ENCODE measurements at regions not wholly inside any gene's neighbourhood (a gene's known extent, or its start where the extent isn't known, plus 50 kb on each side); places are given as distances from the start of the nearest gene placed in this dataset.
A peak's percentile ranks its signal among the peaks of the same experiment; 100 is the strongest.

DNA sequence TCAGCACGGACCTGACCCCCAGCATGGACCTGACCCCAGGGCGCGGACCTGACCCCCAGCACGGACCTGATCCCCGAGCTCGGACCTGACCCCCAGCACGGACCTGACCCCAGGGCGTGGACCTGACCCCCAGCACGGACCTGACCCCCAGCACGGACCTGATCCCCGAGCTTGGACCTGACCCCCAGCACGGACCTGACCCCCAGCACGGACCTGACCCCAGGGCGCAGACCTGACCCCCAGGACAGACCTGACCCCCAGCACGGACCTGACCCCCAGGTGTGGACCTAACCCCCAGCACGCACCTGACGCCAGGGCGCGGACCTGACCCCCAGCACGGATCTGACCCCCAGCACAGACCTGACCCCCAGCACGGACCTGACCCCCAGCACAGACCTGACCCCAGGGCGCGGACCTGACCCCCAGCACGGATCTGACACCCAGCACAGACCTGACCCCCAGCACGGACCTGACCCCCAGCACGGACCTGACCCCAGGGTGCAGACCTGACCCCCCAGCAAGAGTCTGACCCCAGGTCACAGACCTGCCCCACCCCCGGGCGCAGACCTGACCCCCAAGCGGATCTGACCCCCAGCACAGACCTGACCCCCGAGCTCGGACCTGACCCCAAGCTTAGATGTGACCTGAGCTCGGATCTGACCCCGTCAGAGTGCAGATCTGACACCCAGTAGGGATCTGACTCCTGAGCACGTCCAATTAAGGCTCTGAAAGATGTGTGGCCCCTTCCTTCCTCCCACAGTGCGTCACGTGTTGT is 98.7 kb downstream of the C16orf95 start:
- H3K9me3 ChIP-seq (replicated peaks in 1 of 2; ENCODE audit: control insufficient read depth in 2 of 2, insufficient read depth in 1 of 2, low read depth in 1 of 2, low read length in 2 of 2): peaks cover 0 to 5% of the 10 kb centered on the region in 2 donors
- H3K79me1 ChIP-seq (ENCODE audit: low read depth, low read length): no peaks in the 10 kb centered on the region
- H4K8ac ChIP-seq (ENCODE audit: low read depth, low read length): no peak overlapping the region
- no peak overlapping the region for H2BK12ac ChIP-seq (ENCODE audit: low read length)
- no peak overlapping the region for H2BK5ac ChIP-seq (ENCODE audit: low read length)
- no peak overlapping the region for H2BK120ac ChIP-seq (ENCODE audit: low read depth, low read length)
- H3K4me3 ChIP-seq (ENCODE audit: low read length in 2 of 2): no peak overlapping the region
- no peak overlapping the region for H3K4ac ChIP-seq (ENCODE audit: low read length)
- no peak for DNase-seq (ENCODE audit: low spot score)
- H3K27ac ChIP-seq (replicated peaks; ENCODE audit: low read length): no peak overlapping the region
- H2AK5ac ChIP-seq (ENCODE audit: low read depth, low read length): no peak overlapping the region
- H2BK15ac ChIP-seq (ENCODE audit: low read length): no peak overlapping the region
- no peak overlapping the region for H3K18ac ChIP-seq (ENCODE audit: low read length)
- H3K14ac ChIP-seq (ENCODE audit: low read length): no peak overlapping the region
- no peak overlapping the region for H4K91ac ChIP-seq (ENCODE audit: low read depth, low read length, poor library complexity)
- peaks cover 0 to 2% (median 0%) of the 10 kb centered on the region in 3 experiments for H3K27me3 ChIP-seq (ENCODE audit: control insufficient read depth in 3 of 3, insufficient read depth in 3 of 3, low read depth in 1 of 3, low read length in 3 of 3)
- peak overlapping the region; percentile 3 for H3K9ac ChIP-seq (ENCODE audit: low read depth, low read length, poor library complexity)
- no peak overlapping the region for H3K4me2 ChIP-seq (ENCODE audit: insufficient read depth, low read length, poor library complexity, severe bottlenecking)
- H3K23ac ChIP-seq (ENCODE audit: low read depth, low read length, poor library complexity): no peak overlapping the region
- H3K36me3 ChIP-seq (replicated peaks in 1 of 2; ENCODE audit: control insufficient read depth in 2 of 2, insufficient read depth in 2 of 2, low read length in 2 of 2): no peaks in the 10 kb centered on the region
- H2AFZ ChIP-seq (ENCODE audit: low read length): no peak overlapping the region
- no peaks in the 10 kb centered on the region for H3K4me1 ChIP-seq (ENCODE audit: control insufficient read depth in 2 of 2, insufficient read depth in 1 of 2, low read depth in 1 of 2, low read length in 2 of 2)
- no CpG with 5 or more reads among the region's 36 CpGs for whole genome bisulfite sequencing, 2 donors (ENCODE audit: extremely low coverage in 2 of 2, insufficient read length in 2 of 2, insufficient replicate concordance in 1 of 2)

DNA sequence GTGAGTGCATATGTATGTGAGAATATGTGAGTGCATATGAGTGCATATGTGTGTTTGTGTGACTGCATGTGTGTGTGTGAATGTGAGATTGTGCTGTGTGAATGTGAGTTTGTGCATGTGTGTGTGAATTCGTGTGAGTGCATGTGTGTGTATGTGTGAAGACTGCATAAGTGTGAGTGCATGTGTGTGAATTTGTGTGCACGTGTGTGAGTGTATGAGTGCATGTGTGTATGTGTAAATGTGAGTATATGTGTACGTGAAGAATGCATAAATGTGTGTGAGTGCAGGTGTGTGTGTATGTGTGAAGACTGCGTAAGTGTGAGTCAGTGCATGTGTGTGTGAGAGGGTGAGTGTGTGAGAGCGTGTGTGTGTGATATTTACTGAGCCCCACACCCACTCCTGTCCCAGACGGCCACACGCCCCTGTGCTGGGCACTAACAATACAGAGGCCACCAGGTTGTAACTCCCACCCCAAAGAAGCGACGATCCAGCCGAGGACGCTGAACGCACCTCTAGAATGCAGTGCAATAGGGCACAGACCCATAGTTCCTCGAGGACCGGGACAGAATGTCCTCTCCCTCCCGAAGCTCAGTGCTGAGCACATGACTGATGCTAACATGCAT is 97.8 kb downstream of the C16orf95 start:
- Histone ChIP-seq H3K36me3 (replicated peaks in 1 of 2; ENCODE audit: control insufficient read depth in 2 of 2, insufficient read depth in 2 of 2, low read length in 2 of 2) (no peaks in the 10 kb centered on the region), H3K4me1 (ENCODE audit: control insufficient read depth in 2 of 2, insufficient read depth in 1 of 2, low read depth in 1 of 2, low read length in 2 of 2) (no peaks in the 10 kb centered on the region), H3K4me3 (ENCODE audit: low read length in 2 of 2) (peak overlapping the region in 1 of 2 donors; percentile 7), H3K9ac (ENCODE audit: low read depth, low read length, poor library complexity) (peak overlapping the region; percentile 54), H2BK15ac (ENCODE audit: low read length) (no peak overlapping the region), H3K9me3 (replicated peaks in 1 of 2; ENCODE audit: control insufficient read depth in 2 of 2, insufficient read depth in 1 of 2, low read depth in 1 of 2, low read length in 2 of 2) (peaks cover 0 to 5% of the 10 kb centered on the region in 2 donors), H3K14ac (ENCODE audit: low read length) (no peak overlapping the region), H3K27ac (replicated peaks; ENCODE audit: low read length) (no peak overlapping the region), H3K23ac (ENCODE audit: low read depth, low read length, poor library complexity) (no peak overlapping the region), H4K91ac (ENCODE audit: low read depth, low read length, poor library complexity) (peak overlapping the region; percentile 17), H2BK120ac (ENCODE audit: low read depth, low read length) (no peak overlapping the region), H3K18ac (ENCODE audit: low read length) (no peak overlapping the region), H2BK12ac (ENCODE audit: low read length) (no peak overlapping the region), H3K4me2 (ENCODE audit: insufficient read depth, low read length, poor library complexity, severe bottlenecking) (no peak overlapping the region), H3K79me1 (ENCODE audit: low read depth, low read length) (no peaks in the 10 kb centered on the region), H3K27me3 (ENCODE audit: control insufficient read depth in 3 of 3, insufficient read depth in 3 of 3, low read depth in 1 of 3, low read length in 3 of 3) (peaks cover 0 to 2% (median under 1%) of the 10 kb centered on the region in 3 experiments), H3K4ac (ENCODE audit: low read length) (no peak overlapping the region), H2AFZ (ENCODE audit: low read length) (no peak overlapping the region), H4K8ac (ENCODE audit: low read depth, low read length) (no peak overlapping the region), H2AK5ac (ENCODE audit: low read depth, low read length) (no peak overlapping the region), H2BK5ac (ENCODE audit: low read length) (no peak overlapping the region)
- no peak for DNase-seq (ENCODE audit: low spot score)
- 100% methylated on average over 2 of the region's 15 CpGs; no CpG with 5 or more reads in 1 of the 2 donors for WGBS, 2 donors (ENCODE audit: extremely low coverage in 2 of 2, insufficient read length in 2 of 2, insufficient replicate concordance in 1 of 2)

DNA sequence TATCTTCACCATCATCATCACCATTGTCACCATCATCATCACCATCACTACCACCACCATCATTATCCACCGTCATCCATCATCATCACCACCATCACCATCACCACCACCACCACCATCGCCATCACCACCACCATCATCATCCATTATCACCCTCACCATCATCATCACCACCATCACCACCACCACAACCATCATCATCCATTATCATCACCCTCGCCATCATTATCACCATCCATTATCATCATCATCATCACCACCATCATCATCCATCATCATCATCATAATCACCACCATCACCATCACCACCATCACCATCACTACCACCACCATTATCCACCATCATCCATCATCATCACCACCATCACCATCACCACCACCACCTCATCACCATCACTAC is 95.6 kb downstream of the C16orf95 start:
- DNase-seq (ENCODE audit: low spot score): no peak

DNA sequence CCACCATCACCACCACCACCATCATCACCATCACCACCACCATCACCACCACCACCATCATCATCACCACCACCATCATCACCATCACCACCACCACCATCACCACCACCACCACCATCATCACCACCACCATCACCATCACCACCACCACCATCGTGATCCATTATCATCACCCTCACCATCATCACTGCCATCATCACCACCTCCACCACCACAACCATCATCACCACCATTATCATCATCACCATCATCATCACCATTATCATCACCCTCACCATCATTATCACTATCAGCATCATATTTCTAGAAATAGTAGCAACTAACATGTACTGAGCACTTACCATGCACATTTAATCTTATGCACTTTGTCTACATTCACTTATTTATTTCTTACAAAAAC is 94.9 kb downstream of the C16orf95 start:
- Histone ChIP-seq H3K4ac (ENCODE audit: low read length) (no peak overlapping the region), H2BK5ac (ENCODE audit: low read length) (no peak overlapping the region), H3K9ac (ENCODE audit: low read depth, low read length, poor library complexity) (peak overlapping the region; percentile 51), H3K27ac (replicated peaks; ENCODE audit: low read length) (no peak overlapping the region), H2BK15ac (ENCODE audit: low read length) (no peak overlapping the region), H3K14ac (ENCODE audit: low read length) (no peak overlapping the region), H3K4me3 (ENCODE audit: low read length in 2 of 2) (no peak overlapping the region), H2BK120ac (ENCODE audit: low read depth, low read length) (no peak overlapping the region), H3K27me3 (ENCODE audit: control insufficient read depth in 3 of 3, insufficient read depth in 3 of 3, low read depth in 1 of 3, low read length in 3 of 3) (peaks cover 0 to 3% (median 2%) of the 10 kb centered on the region in 3 experiments), H4K91ac (ENCODE audit: low read depth, low read length, poor library complexity) (no peak overlapping the region), H2AK5ac (ENCODE audit: low read depth, low read length) (no peak overlapping the region), H3K4me2 (ENCODE audit: insufficient read depth, low read length, poor library complexity, severe bottlenecking) (no peak overlapping the region), H4K8ac (ENCODE audit: low read depth, low read length) (no peak overlapping the region), H2AFZ (ENCODE audit: low read length) (no peak overlapping the region), H3K4me1 (ENCODE audit: control insufficient read depth in 2 of 2, insufficient read depth in 1 of 2, low read depth in 1 of 2, low read length in 2 of 2) (no peaks in the 10 kb centered on the region), H3K36me3 (replicated peaks in 1 of 2; ENCODE audit: control insufficient read depth in 2 of 2, insufficient read depth in 2 of 2, low read length in 2 of 2) (no peaks in the 10 kb centered on the region), H2BK12ac (ENCODE audit: low read length) (no peak overlapping the region), H3K23ac (ENCODE audit: low read depth, low read length, poor library complexity) (peak overlapping the region; percentile 26), H3K9me3 (replicated peaks in 1 of 2; ENCODE audit: control insufficient read depth in 2 of 2, insufficient read depth in 1 of 2, low read depth in 1 of 2, low read length in 2 of 2) (peaks cover 0 to 3% of the 10 kb centered on the region in 2 donors), H3K18ac (ENCODE audit: low read length) (no peak overlapping the region), H3K79me1 (ENCODE audit: low read depth, low read length) (no peaks in the 10 kb centered on the region)
- no peak for DNase-seq (ENCODE audit: low spot score)
- no CpG with 5 or more reads among the region's 1 CpG for WGBS, 2 donors (ENCODE audit: extremely low coverage in 2 of 2, insufficient read length in 2 of 2, insufficient replicate concordance in 1 of 2)

More for the DNA sequence above, 95.6 kb downstream of the C16orf95 start:
- no peak overlapping the region for H2BK5ac ChIP-seq (ENCODE audit: low read length)
- H3K18ac ChIP-seq (ENCODE audit: low read length): no peak overlapping the region
- no peaks in the 10 kb centered on the region for H3K36me3 ChIP-seq (replicated peaks in 1 of 2; ENCODE audit: control insufficient read depth in 2 of 2, insufficient read depth in 2 of 2, low read length in 2 of 2)
- no peak overlapping the region for H4K8ac ChIP-seq (ENCODE audit: low read depth, low read length)
- H3K79me1 ChIP-seq (ENCODE audit: low read depth, low read length): no peaks in the 10 kb centered on the region
- WGBS, 2 donors (ENCODE audit: extremely low coverage in 2 of 2, insufficient read length in 2 of 2, insufficient replicate concordance in 1 of 2): 100% methylated on average over 3 of the region's 3 CpGs; no CpG with 5 or more reads in 1 of the 2 donors
- no peak overlapping the region for H2BK15ac ChIP-seq (ENCODE audit: low read length)
- no peak overlapping the region for H3K4ac ChIP-seq (ENCODE audit: low read length)
- no peak overlapping the region for H2AFZ ChIP-seq (ENCODE audit: low read length)
- H3K4me3 ChIP-seq (ENCODE audit: low read length in 2 of 2): peak overlapping the region in 1 of 2 donors; percentile 49
- no peaks in the 10 kb centered on the region for H3K4me1 ChIP-seq (ENCODE audit: control insufficient read depth in 2 of 2, insufficient read depth in 1 of 2, low read depth in 1 of 2, low read length in 2 of 2)
- H2BK120ac ChIP-seq (ENCODE audit: low read depth, low read length): no peak overlapping the region
- no peak overlapping the region for H3K4me2 ChIP-seq (ENCODE audit: insufficient read depth, low read length, poor library complexity, severe bottlenecking)
- no peak overlapping the region for H3K27ac ChIP-seq (replicated peaks; ENCODE audit: low read length)
- peaks cover 0 to 3% (median 2%) of the 10 kb centered on the region in 3 experiments for H3K27me3 ChIP-seq (ENCODE audit: control insufficient read depth in 3 of 3, insufficient read depth in 3 of 3, low read depth in 1 of 3, low read length in 3 of 3)
- no peak overlapping the region for H2AK5ac ChIP-seq (ENCODE audit: low read depth, low read length)
- no peak overlapping the region for H3K14ac ChIP-seq (ENCODE audit: low read length)
- H2BK12ac ChIP-seq (ENCODE audit: low read length): no peak overlapping the region
- H3K9me3 ChIP-seq (replicated peaks in 1 of 2; ENCODE audit: control insufficient read depth in 2 of 2, insufficient read depth in 1 of 2, low read depth in 1 of 2, low read length in 2 of 2): peaks cover 0 to 3% of the 10 kb centered on the region in 2 donors
- no peak overlapping the region for H4K91ac ChIP-seq (ENCODE audit: low read depth, low read length, poor library complexity)
- H3K9ac ChIP-seq (ENCODE audit: low read depth, low read length, poor library complexity): peak overlapping the region; percentile 66
- H3K23ac ChIP-seq (ENCODE audit: low read depth, low read length, poor library complexity): peak overlapping the region; percentile 26
